Posterior cingulate gyrus (tissue), 11 donors: ENCODE measurements at regions not wholly inside any gene's neighbourhood (a gene's known extent, or its start where the extent isn't known, plus 50 kb on each side); places are given as distances from the start of the nearest gene placed in this dataset.
A peak's percentile ranks its signal among the peaks of the same experiment; 100 is the strongest.
"Not testable (repeated sequence)": the region's sequence is repeated elsewhere in the genome, so short reads cannot be mapped to it uniquely, and the experiment has no call there.

Experiments used
- DNase-seq, 10 donors: peaks; one replicate each; pipeline versions ENCODE4 v3.0.0 to v3.0.0-alpha.2; 2020 to 2021; ENCODE audit warnings: mixed read lengths in 3 of 10
- intact Hi-C: fragments of 100-400 bp; cut with DNase I; formaldehyde crosslinking; loops from one replicate; pipeline ENCODE4 v1.15.1; 2023

- intact Hi-C loops: no loop called here
- peak in 1 of 10 donors; percentile 8 for DNase-seq
These were observed 149.8 kb downstream of the COPS8 start for GRCh38 chr2:237235383-237236095.

GRCh38 chr2:237236188-237236587 is 150.5 kb downstream of the COPS8 start:
- DNase-seq: no peak
- intact Hi-C loops: no loop called here

DNA sequence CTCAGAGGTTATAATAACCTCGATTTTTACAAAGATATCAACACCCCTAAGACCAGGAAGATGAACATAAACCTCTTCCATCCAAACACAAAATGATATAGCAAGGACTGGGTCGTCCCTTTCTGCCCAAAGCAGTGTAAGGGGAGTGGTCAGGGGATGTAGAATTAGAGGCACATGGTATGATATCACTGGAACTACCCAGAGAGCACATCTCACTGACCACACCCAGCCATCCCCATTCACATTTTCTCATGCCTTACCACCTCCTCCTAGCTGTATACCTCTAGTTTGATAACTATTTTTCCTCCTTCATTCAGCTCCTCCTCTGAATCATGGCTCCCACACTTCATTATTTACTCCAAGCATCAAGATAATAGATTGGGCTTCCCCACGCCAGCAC is 152.6 kb downstream of the COPS8 start:
- no peak for DNase-seq
- intact Hi-C loops: no loop called here

GRCh38 chr2:237240252-237240651 is 154.6 kb downstream of the COPS8 start:
- intact Hi-C loops: no loop called here
- DNase-seq: no peak

DNA sequence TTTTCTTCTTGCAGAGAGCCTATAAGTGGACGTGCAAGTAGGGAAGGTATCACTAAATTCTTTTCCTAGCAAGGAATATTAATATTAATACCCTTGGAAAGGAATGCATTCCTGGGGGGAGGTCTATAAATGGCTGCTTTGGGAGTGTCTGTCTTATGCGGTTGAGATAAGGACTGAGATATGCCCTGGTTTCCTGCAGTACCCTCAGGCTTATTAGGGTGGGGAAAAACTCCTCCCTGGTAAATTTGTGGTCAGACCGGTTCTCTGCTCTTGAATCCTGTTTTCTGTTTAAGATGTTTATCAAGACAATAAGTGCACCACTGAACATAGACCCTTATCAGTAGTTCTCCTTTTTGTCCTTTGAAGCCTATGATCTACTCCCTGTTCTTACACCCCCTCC is 155.2 kb downstream of the COPS8 start:
- DNase-seq, intact Hi-C loops: not testable (repeated sequence)

DNA sequence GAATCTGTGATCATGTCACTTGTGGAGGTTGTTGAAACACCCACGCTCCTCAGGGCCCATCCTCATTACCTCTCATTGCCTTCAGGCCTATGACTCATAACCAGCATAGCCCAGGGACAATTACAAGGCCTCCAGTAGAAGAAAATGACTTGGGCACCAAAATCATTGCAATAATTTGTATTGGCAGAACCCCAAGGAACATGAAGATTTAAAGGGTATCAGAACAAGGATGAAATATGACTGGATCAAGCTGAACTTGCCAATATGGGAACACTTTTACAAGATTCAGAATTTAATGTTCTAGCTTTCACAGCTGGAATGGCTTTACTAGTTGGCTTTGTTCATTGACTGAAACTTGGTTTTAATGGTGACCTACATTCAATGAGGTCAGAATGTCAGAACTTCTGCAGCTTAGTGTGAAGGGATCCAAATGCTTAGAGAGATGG is 156.4 kb downstream of the COPS8 start:
- intact Hi-C loops: no loop called here
- DNase-seq: no peak

- intact Hi-C loops: no loop called here
- no peak for DNase-seq
These were observed 157.8 kb downstream of the COPS8 start for GRCh38 chr2:237243487-237243886.

- intact Hi-C loops: no loop called here
- DNase-seq: no peak
These were observed 158.5 kb downstream of the COPS8 start for GRCh38 chr2:237244178-237244577.

DNA sequence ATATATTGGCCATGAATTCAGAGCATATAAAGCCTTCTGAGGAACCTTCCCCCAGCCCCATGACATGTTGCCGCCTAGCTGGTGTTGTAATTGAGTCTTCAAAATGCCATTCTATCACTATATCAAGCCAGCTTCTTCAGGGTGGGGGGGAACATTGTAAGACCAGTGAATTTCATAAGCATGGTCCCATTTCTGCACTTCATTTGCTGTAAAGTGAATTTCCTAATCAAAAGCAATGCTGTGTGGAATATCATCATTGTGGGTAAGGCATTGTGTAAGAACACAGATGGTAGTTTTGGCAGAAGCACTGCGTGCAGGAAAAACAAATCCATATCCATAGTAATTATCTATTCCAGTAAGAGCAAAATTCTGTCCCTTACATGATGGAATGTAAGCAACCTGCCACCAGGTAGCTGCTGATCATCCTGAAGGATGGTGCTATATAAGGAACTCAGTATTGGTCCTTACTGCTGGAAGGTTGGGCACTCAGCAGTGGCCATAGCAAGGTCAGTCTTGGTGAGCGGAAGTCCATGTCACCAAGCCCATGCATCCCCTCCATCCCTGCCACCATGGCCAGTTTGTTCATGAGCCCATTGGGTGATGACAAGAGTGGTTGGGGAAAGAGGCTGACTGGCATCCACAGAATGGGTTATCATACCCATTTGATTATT is 159.4 kb downstream of the COPS8 start:
- no peak for DNase-seq
- intact Hi-C loops: no loop called here

GRCh38 chr2:237250599-237250998 is 163.4 kb downstream of the COL6A3 start:
- intact Hi-C loops: no loop called here
- no peak for DNase-seq

GRCh38 chr2:237251986-237252385 is 162.0 kb downstream of the COL6A3 start:
- intact Hi-C loops: no loop called here
- DNase-seq: no peak

- no peak for DNase-seq
- intact Hi-C loops: no loop called here
These were observed 160.8 kb downstream of the COL6A3 start for GRCh38 chr2:237253046-237253702.

DNA sequence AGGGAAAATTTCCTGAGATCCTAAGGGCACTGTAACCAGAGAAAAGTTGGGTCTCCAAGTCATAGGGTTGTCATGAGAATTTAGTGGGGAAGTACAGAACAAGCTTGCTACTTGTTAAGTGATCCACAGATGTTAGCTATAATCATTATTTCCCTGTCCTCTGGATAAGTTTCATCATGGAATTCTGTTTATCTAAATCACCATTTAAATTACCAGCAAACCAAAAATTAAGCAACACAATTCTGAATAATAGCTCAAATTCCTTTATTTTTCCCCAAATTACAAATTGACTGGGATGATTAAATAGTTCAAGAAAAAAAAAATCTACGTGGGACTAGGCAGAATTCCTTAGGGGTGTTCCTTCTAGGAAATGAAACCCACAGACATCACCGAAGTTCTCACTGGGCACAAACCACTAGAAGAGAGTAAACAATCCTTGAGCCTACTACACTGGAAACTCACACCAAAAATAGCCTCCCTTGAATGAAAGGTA is 159.5 kb downstream of the COL6A3 start:
- intact Hi-C loops: no loop called here
- DNase-seq: no peak

DNA sequence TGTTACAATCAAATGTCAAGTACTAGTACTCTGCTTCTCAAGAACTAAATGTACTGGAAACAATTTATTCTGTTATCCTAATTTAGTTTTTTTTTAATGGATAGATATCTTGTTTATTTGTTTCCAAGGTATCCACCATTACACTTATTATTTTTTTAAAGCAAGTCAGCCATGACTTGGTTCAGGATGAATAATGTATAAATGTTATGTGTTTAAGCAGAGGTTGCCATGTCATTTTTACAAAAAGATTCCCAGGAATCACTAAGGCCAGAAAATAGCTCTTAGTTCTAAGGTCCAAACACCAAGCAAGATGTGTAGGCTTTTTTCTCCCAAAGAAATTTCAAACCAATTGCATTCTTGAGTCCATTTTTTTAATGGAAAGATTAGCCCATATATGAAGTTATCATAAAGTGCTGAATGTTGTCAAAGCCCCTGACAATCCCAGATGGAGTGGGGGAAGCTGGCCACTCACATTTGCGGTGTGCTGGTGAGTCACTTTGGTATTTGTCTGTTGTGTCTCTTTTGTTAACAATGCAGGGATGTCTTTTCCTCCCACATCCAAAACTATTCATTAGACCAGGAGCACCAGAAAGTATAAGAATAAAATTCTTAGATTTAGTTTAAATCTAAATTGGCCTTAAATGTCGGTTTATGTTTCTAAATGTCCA is 158.9 kb downstream of the COL6A3 start:
- intact Hi-C loops: no loop called here
- no peak for DNase-seq

- no peak for DNase-seq
- intact Hi-C loops: no loop called here
These were observed 157.1 kb downstream of the COL6A3 start for GRCh38 chr2:237256887-237257286.

DNA sequence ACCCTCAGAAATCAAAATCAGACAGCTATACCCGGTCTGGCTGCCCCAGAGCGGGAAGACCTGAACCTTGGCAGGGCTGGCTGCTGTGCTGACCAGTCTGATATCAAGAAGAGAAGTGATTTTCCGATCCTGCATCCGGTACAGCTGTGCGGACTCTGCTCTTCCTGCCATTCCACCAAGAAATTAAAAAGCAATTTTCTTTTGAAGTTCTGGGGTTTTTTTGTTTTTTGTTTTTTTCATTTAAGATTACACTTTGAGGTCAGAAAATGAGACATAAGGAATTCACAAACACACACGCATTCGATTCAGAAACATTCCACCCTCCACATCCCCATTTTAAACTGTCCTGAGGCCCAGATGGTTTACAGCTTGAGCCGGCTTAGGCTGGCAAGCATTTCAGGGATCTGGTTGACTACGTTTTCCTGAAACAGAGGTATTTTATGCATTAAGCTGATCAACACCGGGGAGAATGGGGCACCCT is 156.5 kb downstream of the COL6A3 start:
- DNase-seq: no peak
- intact Hi-C loops: no loop called here

DNA sequence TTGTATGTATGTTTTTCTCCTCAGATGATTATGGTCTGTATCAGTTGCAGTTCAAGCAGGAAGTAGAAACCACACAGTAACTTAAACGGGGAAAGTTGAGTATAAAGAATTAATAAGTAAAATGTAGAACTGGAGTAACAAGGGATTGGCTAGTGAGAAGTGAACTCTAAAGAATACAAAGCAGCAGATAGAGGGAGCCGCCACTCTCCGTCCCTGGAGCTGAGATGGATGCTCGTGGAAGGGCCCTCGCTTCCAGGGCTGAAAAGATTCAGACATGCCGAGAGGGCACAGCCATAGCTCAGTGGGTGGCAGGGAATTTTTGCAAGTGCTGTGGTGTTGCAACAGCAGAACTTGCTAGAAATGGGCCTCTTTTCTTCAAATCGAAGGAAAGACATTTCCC is 155.8 kb downstream of the COL6A3 start:
- intact Hi-C loops: no loop called here

DNA sequence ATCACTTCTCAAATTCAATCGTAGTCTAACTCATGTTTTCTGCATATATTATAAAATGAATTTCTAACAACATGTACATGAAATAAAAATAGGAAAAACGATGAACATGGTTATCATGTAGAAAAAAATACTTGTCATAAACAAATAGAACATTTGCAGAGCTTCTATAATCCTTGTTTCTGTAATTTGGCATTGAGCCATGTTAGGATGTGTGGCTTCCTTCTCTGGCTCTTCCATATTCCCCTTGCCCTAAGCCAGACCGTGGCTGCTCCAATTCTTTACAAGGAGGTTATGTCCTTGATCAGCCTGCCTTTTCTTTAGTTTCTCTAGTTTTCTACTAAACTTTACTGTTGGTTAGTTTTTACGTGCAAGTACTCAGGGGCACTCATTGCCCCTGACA is 155.3 kb downstream of the COL6A3 start:
- intact Hi-C loops: no loop called here
- no peak for DNase-seq

More for the DNA sequence above, 155.8 kb downstream of the COL6A3 start:
- DNase-seq: no peak

- DNase-seq: no peak
- intact Hi-C loops: no loop called here
These were observed 154.8 kb downstream of the COL6A3 start for GRCh38 chr2:237259201-237259600.

DNA sequence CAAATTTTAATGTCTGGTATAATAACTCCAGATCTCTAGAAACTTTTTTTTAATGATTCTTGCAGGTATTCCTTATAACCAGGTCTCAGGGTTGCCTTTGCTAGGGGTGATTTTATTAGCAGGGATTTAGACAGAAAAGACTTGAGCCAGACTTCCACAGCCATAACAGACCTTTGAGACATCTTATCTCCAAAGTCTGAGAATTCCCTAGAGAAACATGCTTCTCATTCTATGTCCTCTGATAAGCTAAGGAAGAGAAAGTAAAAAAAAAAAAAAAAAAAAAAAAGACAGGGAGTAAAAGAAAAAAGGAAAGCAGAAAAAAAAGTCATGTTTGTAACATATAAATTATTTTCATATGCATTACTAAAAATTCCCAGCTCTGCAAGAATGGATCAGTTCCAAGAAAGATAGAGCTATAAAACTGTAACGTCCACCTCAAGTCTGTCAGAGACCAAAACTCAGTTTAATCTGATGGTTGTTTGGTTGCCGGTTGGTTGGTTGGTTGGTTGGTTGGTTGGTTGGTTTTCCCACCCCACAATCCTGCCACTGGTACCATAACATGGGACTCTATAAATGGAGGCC is 153.8 kb downstream of the COL6A3 start:
- no peak for DNase-seq
- intact Hi-C loops: no loop called here

- intact Hi-C loops: no loop called here
- no peak for DNase-seq
These were observed 153.3 kb downstream of the COL6A3 start for GRCh38 chr2:237260686-237261085.
